SW480 (cell line): ENCODE measurements at regions not wholly inside any gene's neighbourhood (a gene's known extent, or its start where the extent isn't known, plus 50 kb on each side); places are given as distances from the start of the nearest gene placed in this dataset.
"Not testable (repeated sequence)": the region's sequence is repeated elsewhere in the genome, so short reads cannot be mapped to it uniquely, and the experiment has no call there.

Source experiments
- DNase-seq: peaks from one replicate; pipeline ENCODE4 v3.0.0-alpha.2; 2016; ENCODE audit warnings: low spot score

GRCh38 chr3:163391407-163392181 is 1686.7 kb downstream of the SI start:
- no peak for DNase-seq

- no peak for DNase-seq
Measured at GRCh38 chr3:163384383-163384782, 1693.9 kb downstream of the SI start.

- DNase-seq, result no peak
Measured at GRCh38 chr3:163382183-163382582, 1696.1 kb downstream of the SI start.

- DNase-seq, result no peak
Measured at GRCh38 chr3:163368168-163368567, 1710.1 kb downstream of the SI start.

GRCh38 chr3:163364717-163365116 is 1713.6 kb downstream of the SI start:
- DNase-seq, result no peak

- no peak for DNase-seq
Measured at GRCh38 chr3:163362151-163362550, 1716.1 kb downstream of the SI start.

- DNase-seq, result not testable (repeated sequence)
Measured at GRCh38 chr3:163361357-163361878, 1716.9 kb downstream of the SI start.

GRCh38 chr3:163347944-163348343 is 1730.4 kb downstream of the SI start:
- no peak for DNase-seq

- no peak for DNase-seq
Measured at GRCh38 chr3:163335429-163335828, 1742.9 kb downstream of the SI start.

GRCh38 chr3:163328680-163329079 is 1749.6 kb downstream of the SI start:
- DNase-seq, result no peak

- DNase-seq, result no peak
Measured at GRCh38 chr3:163327086-163327485, 1751.2 kb downstream of the SI start.

- no peak for DNase-seq
Measured at GRCh38 chr3:163315786-163316185, 1762.5 kb downstream of the SI start.

- DNase-seq, result no peak
Measured at GRCh38 chr3:163306405-163306804, 1771.9 kb downstream of the SI start.

GRCh38 chr3:163273694-163274093 is 1777.1 kb downstream of the OTOL1 start:
- no peak for DNase-seq

- no peak for DNase-seq
Measured at GRCh38 chr3:163266731-163267130, 1770.1 kb downstream of the OTOL1 start.

GRCh38 chr3:163261618-163262017 is 1765.0 kb downstream of the OTOL1 start:
- no peak for DNase-seq

GRCh38 chr3:163261056-163261455 is 1764.4 kb downstream of the OTOL1 start:
- no peak for DNase-seq

GRCh38 chr3:163218336-163218735 is 1721.7 kb downstream of the OTOL1 start:
- DNase-seq, result no peak

- no peak for DNase-seq
Measured at GRCh38 chr3:163213838-163214237, 1717.2 kb downstream of the OTOL1 start.

- no peak for DNase-seq
Measured at GRCh38 chr3:163196815-163197374, 1700.3 kb downstream of the OTOL1 start.

- DNase-seq, result no peak
Measured at GRCh38 chr3:163196245-163196644, 1699.6 kb downstream of the OTOL1 start.

GRCh38 chr3:163185721-163186350 is 1689.2 kb downstream of the OTOL1 start:
- DNase-seq, result no peak

GRCh38 chr3:163175970-163176369 is 1679.4 kb downstream of the OTOL1 start:
- no peak for DNase-seq
